ENCODE measurements at regions not wholly inside any gene's neighbourhood (a gene's known extent, or its start where the extent isn't known, plus 50 kb on each side); places are given as distances from the start of the nearest gene placed in this dataset.

DNA sequence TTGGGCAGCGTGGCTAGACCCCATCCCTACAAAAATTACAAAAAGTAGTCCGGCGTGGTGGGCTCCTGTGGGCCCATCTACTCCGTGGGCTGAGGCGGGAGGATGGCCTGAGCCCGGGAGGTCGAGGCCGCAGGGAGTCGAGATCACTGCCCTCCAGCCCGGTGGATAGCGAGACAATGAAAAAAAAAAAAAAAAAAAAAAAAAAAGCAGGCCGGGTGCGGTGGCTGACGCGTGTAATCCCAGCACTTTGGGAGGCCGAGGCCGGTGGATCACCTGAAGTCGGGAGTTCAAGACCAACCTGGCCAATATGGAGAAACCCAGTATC lies 110.5 kb upstream of the LPCAT1 start:
- peak overlapping the region; percentile 85 for H3K4me3 Mint-ChIP-seq
- DNase-seq (ENCODE audit: low spot score) (no peak), ATAC-seq (no peak; the same call in 1 of the 2 replicates)
- TF ChIP-seq NR1H2 (CRISPR knock-in tag; IDR thresholded peaks at IDR 0.05) (no peak), JUN (CRISPR knock-in tag; IDR thresholded peaks at IDR 0.05) (no peak), SOX15 (CRISPR knock-in tag; IDR thresholded peaks at IDR 0.05) (no peak), TP53 (CRISPR knock-in tag; IDR thresholded peaks at IDR 0.05) (no peak), E2F1 (CRISPR knock-in tag; IDR thresholded peaks at IDR 0.05) (no peak), IRF1 (CRISPR knock-in tag; IDR thresholded peaks at IDR 0.05) (no peak), NFATC4 (CRISPR knock-in tag; IDR thresholded peaks at IDR 0.05) (no peak), ZNF121 (CRISPR knock-in tag; IDR thresholded peaks at IDR 0.05) (no peak), MLX (CRISPR knock-in tag; IDR thresholded peaks at IDR 0.05) (no peak), E2F4 (CRISPR knock-in tag; IDR thresholded peaks at IDR 0.05; ENCODE audit: borderline replicate concordance, low read depth) (no peak)
- TF ChIP-seq, protein P1, sequence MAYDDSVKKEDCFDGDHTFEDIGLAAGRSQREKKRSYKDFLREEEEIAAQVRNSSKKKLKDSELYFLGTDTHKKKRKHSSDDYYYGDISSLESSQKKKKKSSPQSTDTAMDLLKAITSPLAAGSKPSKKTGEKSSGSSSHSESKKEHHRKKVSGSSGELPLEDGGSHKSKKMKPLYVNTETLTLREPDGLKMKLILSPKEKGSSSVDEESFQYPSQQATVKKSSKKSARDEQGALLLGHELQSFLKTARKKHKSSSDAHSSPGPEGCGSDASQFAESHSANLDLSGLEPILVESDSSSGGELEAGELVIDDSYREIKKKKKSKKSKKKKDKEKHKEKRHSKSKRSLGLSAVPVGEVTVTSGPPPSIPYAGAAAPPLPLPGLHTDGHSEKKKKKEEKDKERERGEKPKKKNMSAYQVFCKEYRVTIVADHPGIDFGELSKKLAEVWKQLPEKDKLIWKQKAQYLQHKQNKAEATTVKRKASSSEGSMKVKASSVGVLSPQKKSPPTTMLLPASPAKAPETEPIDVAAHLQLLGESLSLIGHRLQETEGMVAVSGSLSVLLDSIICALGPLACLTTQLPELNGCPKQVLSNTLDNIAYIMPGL (CRISPR knock-in tag; IDR thresholded peaks at IDR 0.05) = no peak
- TF ChIP-seq, protein P2, sequence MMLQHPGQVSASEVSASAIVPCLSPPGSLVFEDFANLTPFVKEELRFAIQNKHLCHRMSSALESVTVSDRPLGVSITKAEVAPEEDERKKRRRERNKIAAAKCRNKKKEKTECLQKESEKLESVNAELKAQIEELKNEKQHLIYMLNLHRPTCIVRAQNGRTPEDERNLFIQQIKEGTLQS (CRISPR knock-in tag; conservative IDR thresholded peaks at IDR 0.05) = no peak
- TF ChIP-seq, protein P3, sequence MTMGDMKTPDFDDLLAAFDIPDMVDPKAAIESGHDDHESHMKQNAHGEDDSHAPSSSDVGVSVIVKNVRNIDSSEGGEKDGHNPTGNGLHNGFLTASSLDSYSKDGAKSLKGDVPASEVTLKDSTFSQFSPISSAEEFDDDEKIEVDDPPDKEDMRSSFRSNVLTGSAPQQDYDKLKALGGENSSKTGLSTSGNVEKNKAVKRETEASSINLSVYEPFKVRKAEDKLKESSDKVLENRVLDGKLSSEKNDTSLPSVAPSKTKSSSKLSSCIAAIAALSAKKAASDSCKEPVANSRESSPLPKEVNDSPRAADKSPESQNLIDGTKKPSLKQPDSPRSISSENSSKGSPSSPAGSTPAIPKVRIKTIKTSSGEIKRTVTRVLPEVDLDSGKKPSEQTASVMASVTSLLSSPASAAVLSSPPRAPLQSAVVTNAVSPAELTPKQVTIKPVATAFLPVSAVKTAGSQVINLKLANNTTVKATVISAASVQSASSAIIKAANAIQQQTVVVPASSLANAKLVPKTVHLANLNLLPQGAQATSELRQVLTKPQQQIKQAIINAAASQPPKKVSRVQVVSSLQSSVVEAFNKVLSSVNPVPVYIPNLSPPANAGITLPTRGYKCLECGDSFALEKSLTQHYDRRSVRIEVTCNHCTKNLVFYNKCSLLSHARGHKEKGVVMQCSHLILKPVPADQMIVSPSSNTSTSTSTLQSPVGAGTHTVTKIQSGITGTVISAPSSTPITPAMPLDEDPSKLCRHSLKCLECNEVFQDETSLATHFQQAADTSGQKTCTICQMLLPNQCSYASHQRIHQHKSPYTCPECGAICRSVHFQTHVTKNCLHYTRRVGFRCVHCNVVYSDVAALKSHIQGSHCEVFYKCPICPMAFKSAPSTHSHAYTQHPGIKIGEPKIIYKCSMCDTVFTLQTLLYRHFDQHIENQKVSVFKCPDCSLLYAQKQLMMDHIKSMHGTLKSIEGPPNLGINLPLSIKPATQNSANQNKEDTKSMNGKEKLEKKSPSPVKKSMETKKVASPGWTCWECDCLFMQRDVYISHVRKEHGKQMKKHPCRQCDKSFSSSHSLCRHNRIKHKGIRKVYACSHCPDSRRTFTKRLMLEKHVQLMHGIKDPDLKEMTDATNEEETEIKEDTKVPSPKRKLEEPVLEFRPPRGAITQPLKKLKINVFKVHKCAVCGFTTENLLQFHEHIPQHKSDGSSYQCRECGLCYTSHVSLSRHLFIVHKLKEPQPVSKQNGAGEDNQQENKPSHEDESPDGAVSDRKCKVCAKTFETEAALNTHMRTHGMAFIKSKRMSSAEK (CRISPR knock-in tag; IDR thresholded peaks at IDR 0.05; ENCODE audit: borderline replicate concordance) = no peak
- TF ChIP-seq, protein P4, sequence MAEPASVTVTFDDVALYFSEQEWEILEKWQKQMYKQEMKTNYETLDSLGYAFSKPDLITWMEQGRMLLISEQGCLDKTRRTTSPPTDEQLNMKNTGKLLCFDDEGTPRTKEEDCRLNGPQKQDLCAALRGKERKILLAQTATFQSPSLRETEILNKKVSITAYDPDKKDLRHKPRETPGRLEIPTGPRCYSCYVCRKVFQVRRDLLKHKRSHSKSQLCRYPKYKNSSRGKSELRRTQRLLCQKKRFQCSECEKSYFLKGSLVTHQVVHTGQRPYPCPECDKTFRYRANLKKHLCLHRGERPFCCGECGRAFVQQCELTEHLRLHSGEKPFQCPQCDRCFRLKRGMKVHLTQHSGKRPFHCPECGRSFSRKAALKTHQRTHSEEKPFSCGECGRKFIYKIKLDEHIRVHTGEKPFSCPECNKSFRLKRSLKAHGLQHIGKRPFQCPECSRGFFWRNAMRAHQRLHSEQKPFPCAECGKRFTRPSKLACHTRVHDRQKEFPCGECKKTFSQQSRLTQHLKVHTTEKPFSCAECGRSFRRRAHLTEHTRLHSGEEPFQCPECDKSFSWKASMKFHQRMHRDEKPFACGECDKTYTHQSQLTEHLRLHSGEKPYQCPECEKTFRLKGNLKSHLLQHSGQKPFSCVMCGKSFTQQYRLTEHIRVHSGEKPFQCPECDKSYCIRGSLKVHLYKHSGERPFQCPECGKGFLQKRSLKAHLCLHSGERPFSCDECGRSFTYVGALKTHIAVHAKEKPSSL (CRISPR knock-in tag; conservative IDR thresholded peaks at IDR 0.05) = no peak
- POLR2A ChIA-PET = no interaction called here
- no peak overlapping the region for H3K27ac Mint-ChIP-seq
- peaks cover 18% of the 10 kb centered on the region for H3K4me1 Mint-ChIP-seq
- H3K27me3 Mint-ChIP-seq (ENCODE audit: low read depth) = no peaks in the 10 kb centered on the region
- CTCF ChIA-PET = interaction anchor here (0.8 to 1.3 kb wide), 3 partner anchors 11 to 254 kb away, joined by 3 to 10 read pairs (median 3); no protein-coding TSS in a partner anchor
- H3K36me3 Mint-ChIP-seq = peaks cover 5% of the 10 kb centered on the region; the same call in 1 of the 2 replicates
- H3K9me3 Mint-ChIP-seq = no peaks in the 10 kb centered on the region

Measured in WTC11 (cell line).